NCI-H1694 treated with DMSO at 0.1 percent for 48 hours (cell line): ENCODE measurements at regions not wholly inside any gene's neighbourhood (a gene's known extent, or its start where the extent isn't known, plus 50 kb on each side); places are given as distances from the start of the nearest gene placed in this dataset.

ENCODE experiments used
- DNase-seq: peaks from one replicate; lab custom pipeline; 2025; lab: John Stamatoyannopoulos, UW

- DNase-seq, result no peak
These were observed 187.9 kb upstream of the UMPS start for GRCh38 chr3:124542214-124542869.

GRCh38 chr3:124545891-124546290 lies 184.4 kb upstream of the UMPS start:
- DNase-seq, result no peak

GRCh38 chr3:124552224-124552623 lies 178.0 kb upstream of the UMPS start:
- DNase-seq, result no peak

GRCh38 chr3:124553178-124553577 lies 177.1 kb upstream of the UMPS start:
- DNase-seq, result no peak

- DNase-seq, result no peak
These were observed 173.6 kb upstream of the UMPS start for GRCh38 chr3:124556636-124557035.

GRCh38 chr3:124557433-124558232 lies 172.6 kb upstream of the UMPS start:
- peak; percentile 88 for DNase-seq

GRCh38 chr3:124558991-124559845 lies 171.0 kb upstream of the UMPS start:
- DNase-seq, result peak; percentile 36

- DNase-seq, result peak; percentile 75
These were observed 170.2 kb upstream of the UMPS start for GRCh38 chr3:124559846-124560574.

- no peak for DNase-seq
These were observed 169.5 kb upstream of the UMPS start for GRCh38 chr3:124560666-124561215.

GRCh38 chr3:124562769-124563168 lies 167.5 kb upstream of the UMPS start:
- DNase-seq, result no peak

- no peak for DNase-seq
These were observed 166.9 kb upstream of the UMPS start for GRCh38 chr3:124563376-124563775.

GRCh38 chr3:124565013-124565412 lies 165.2 kb upstream of the UMPS start:
- peak; percentile 82 for DNase-seq

GRCh38 chr3:124565551-124565950 lies 164.7 kb upstream of the UMPS start:
- DNase-seq, result no peak

GRCh38 chr3:124566701-124567100 lies 163.6 kb upstream of the UMPS start:
- DNase-seq, result no peak

GRCh38 chr3:124567179-124567578 lies 163.1 kb upstream of the UMPS start:
- no peak for DNase-seq

GRCh38 chr3:124569761-124570160 lies 160.5 kb upstream of the UMPS start:
- no peak for DNase-seq

GRCh38 chr3:124570232-124570631 lies 160.0 kb upstream of the UMPS start:
- no peak for DNase-seq

- no peak for DNase-seq
These were observed 157.3 kb upstream of the UMPS start for GRCh38 chr3:124572851-124573405.

GRCh38 chr3:124574012-124574411 lies 156.2 kb upstream of the UMPS start:
- no peak for DNase-seq

- no peak for DNase-seq
These were observed 153.4 kb upstream of the UMPS start for GRCh38 chr3:124576565-124577493.
